ENCODE measurements at regions not wholly inside any gene's neighbourhood (a gene's known extent, or its start where the extent isn't known, plus 50 kb on each side); places are given as distances from the start of the nearest gene placed in this dataset.

GRCh38 chr2:147649998-147650397, 194.8 kb upstream of the ACVR2A start:
- Histone ChIP-seq H3K27me3 (ENCODE audit: control insufficient read depth in 3 of 3, insufficient read depth in 3 of 3, low read length in 3 of 3) (no peaks in the 10 kb centered on the region), H3K4me3 (ENCODE audit: low read depth in 1 of 3, low read length in 3 of 3) (no peak overlapping the region), H3K36me3 (ENCODE audit: control insufficient read depth in 3 of 3, insufficient read depth in 2 of 3, low read depth in 1 of 3, low read length in 3 of 3) (no peaks in the 10 kb centered on the region), H3K9me3 (ENCODE audit: control insufficient read depth in 2 of 2, insufficient read depth in 1 of 2, low read depth in 1 of 2, low read length in 1 of 2) (no peaks in the 10 kb centered on the region), H3K4me1 (ENCODE audit: control insufficient read depth in 3 of 3, insufficient read depth in 2 of 3, low read depth in 1 of 3, low read length in 2 of 3) (peaks cover 0 to 3% (median 0%) of the 10 kb centered on the region in 3 donors), H3K27ac (ENCODE audit: low read depth in 1 of 3, low read length in 2 of 3) (no peak overlapping the region)
- DNase-seq (no peak), FAIRE-seq (no peak)
- whole genome bisulfite sequencing, 3 donors: 86 to 92% (median 87%) methylated on average over 6 of the region's 6 CpGs

GRCh38 chr2:147649286-147649685, 195.5 kb upstream of the ACVR2A start:
- H3K36me3 ChIP-seq (ENCODE audit: control insufficient read depth in 3 of 3, insufficient read depth in 2 of 3, low read depth in 1 of 3, low read length in 3 of 3): no peaks in the 10 kb centered on the region
- WGBS, 3 donors: 82 to 87% (median 84%) methylated on average over 4 of the region's 4 CpGs
- H3K27me3 ChIP-seq (ENCODE audit: control insufficient read depth in 3 of 3, insufficient read depth in 3 of 3, low read length in 3 of 3): no peaks in the 10 kb centered on the region
- FAIRE-seq (no peak), DNase-seq (no peak)
- H3K27ac ChIP-seq (ENCODE audit: low read depth in 1 of 3, low read length in 2 of 3): no peak overlapping the region
- H3K9me3 ChIP-seq (ENCODE audit: control insufficient read depth in 2 of 2, insufficient read depth in 1 of 2, low read depth in 1 of 2, low read length in 1 of 2): no peaks in the 10 kb centered on the region
- no peak overlapping the region for H3K4me3 ChIP-seq (ENCODE audit: low read depth in 1 of 3, low read length in 3 of 3)
- peaks cover 0 to 4% (median 0%) of the 10 kb centered on the region in 3 donors for H3K4me1 ChIP-seq (ENCODE audit: control insufficient read depth in 3 of 3, insufficient read depth in 2 of 3, low read depth in 1 of 3, low read length in 2 of 3)

GRCh38 chr2:147648471-147648870, 196.4 kb upstream of the ACVR2A start:
- peaks cover 0 to 6% (median 0%) of the 10 kb centered on the region in 3 donors for H3K4me1 ChIP-seq (ENCODE audit: control insufficient read depth in 3 of 3, insufficient read depth in 2 of 3, low read depth in 1 of 3, low read length in 2 of 3)
- no peaks in the 10 kb centered on the region for H3K36me3 ChIP-seq (ENCODE audit: control insufficient read depth in 3 of 3, insufficient read depth in 2 of 3, low read depth in 1 of 3, low read length in 3 of 3)
- no peak for FAIRE-seq
- no peaks in the 10 kb centered on the region for H3K27me3 ChIP-seq (ENCODE audit: control insufficient read depth in 3 of 3, insufficient read depth in 3 of 3, low read length in 3 of 3)
- no peak overlapping the region for H3K27ac ChIP-seq (ENCODE audit: low read depth in 1 of 3, low read length in 2 of 3)
- H3K4me3 ChIP-seq (ENCODE audit: low read depth in 1 of 3, low read length in 3 of 3): no peak overlapping the region
- H3K9me3 ChIP-seq (ENCODE audit: control insufficient read depth in 2 of 2, insufficient read depth in 1 of 2, low read depth in 1 of 2, low read length in 1 of 2): no peaks in the 10 kb centered on the region
- peak in 1 of 2 donors; percentile 31 for DNase-seq
- 16 to 65% (median 33%) methylated on average over 3 of the region's 3 CpGs for WGBS, 3 donors

GRCh38 chr2:147647816-147648215, 197.0 kb upstream of the ACVR2A start:
- peaks cover 0 to 6% (median 0%) of the 10 kb centered on the region in 3 donors for H3K4me1 ChIP-seq (ENCODE audit: control insufficient read depth in 3 of 3, insufficient read depth in 2 of 3, low read depth in 1 of 3, low read length in 2 of 3)
- no peaks in the 10 kb centered on the region for H3K9me3 ChIP-seq (ENCODE audit: control insufficient read depth in 2 of 2, insufficient read depth in 1 of 2, low read depth in 1 of 2, low read length in 1 of 2)
- 89 to 96% (median 90%) methylated on average over 3 of the region's 3 CpGs for WGBS, 3 donors
- no peaks in the 10 kb centered on the region for H3K27me3 ChIP-seq (ENCODE audit: control insufficient read depth in 3 of 3, insufficient read depth in 3 of 3, low read length in 3 of 3)
- no peak overlapping the region for H3K4me3 ChIP-seq (ENCODE audit: low read depth in 1 of 3, low read length in 3 of 3)
- no peak overlapping the region for H3K27ac ChIP-seq (ENCODE audit: low read depth in 1 of 3, low read length in 2 of 3)
- FAIRE-seq (no peak), DNase-seq (no peak)
- H3K36me3 ChIP-seq (ENCODE audit: control insufficient read depth in 3 of 3, insufficient read depth in 2 of 3, low read depth in 1 of 3, low read length in 3 of 3): no peaks in the 10 kb centered on the region

GRCh38 chr2:147646818-147647468, 197.9 kb upstream of the ACVR2A start:
- FAIRE-seq (no peak), DNase-seq (no peak)
- H3K9me3 ChIP-seq (ENCODE audit: control insufficient read depth in 2 of 2, insufficient read depth in 1 of 2, low read depth in 1 of 2, low read length in 1 of 2): no peaks in the 10 kb centered on the region
- no peaks in the 10 kb centered on the region for H3K36me3 ChIP-seq (ENCODE audit: control insufficient read depth in 3 of 3, insufficient read depth in 2 of 3, low read depth in 1 of 3, low read length in 3 of 3)
- no peak overlapping the region for H3K27ac ChIP-seq (ENCODE audit: low read depth in 1 of 3, low read length in 2 of 3)
- H3K4me3 ChIP-seq (ENCODE audit: low read depth in 1 of 3, low read length in 3 of 3): no peak overlapping the region
- 84 to 92% (median 91%) methylated on average over 7 of the region's 7 CpGs for whole genome bisulfite sequencing, 3 donors
- H3K27me3 ChIP-seq (ENCODE audit: control insufficient read depth in 3 of 3, insufficient read depth in 3 of 3, low read length in 3 of 3): peaks cover 0 to under 1% (median 0%) of the 10 kb centered on the region in 3 donors
- H3K4me1 ChIP-seq (ENCODE audit: control insufficient read depth in 3 of 3, insufficient read depth in 2 of 3, low read depth in 1 of 3, low read length in 2 of 3): peaks cover 0 to 6% (median 0%) of the 10 kb centered on the region in 3 donors

GRCh38 chr2:147644491-147644890, 200.3 kb upstream of the ACVR2A start:
- H3K4me3 ChIP-seq (ENCODE audit: low read depth in 1 of 3, low read length in 3 of 3): no peak overlapping the region
- 27 to 41% (median 29%) methylated on average over 4 of the region's 4 CpGs for WGBS, 3 donors
- no peak for FAIRE-seq
- H3K9me3 ChIP-seq (ENCODE audit: control insufficient read depth in 2 of 2, insufficient read depth in 1 of 2, low read depth in 1 of 2, low read length in 1 of 2): no peaks in the 10 kb centered on the region
- no peaks in the 10 kb centered on the region for H3K36me3 ChIP-seq (ENCODE audit: control insufficient read depth in 3 of 3, insufficient read depth in 2 of 3, low read depth in 1 of 3, low read length in 3 of 3)
- peaks cover 0 to 6% (median 0%) of the 10 kb centered on the region in 3 donors for H3K4me1 ChIP-seq (ENCODE audit: control insufficient read depth in 3 of 3, insufficient read depth in 2 of 3, low read depth in 1 of 3, low read length in 2 of 3)
- peaks cover 0 to 3% (median 0%) of the 10 kb centered on the region in 3 donors for H3K27me3 ChIP-seq (ENCODE audit: control insufficient read depth in 3 of 3, insufficient read depth in 3 of 3, low read length in 3 of 3)
- DNase-seq: peak; percentile 19 to 44
- H3K27ac ChIP-seq (ENCODE audit: low read depth in 1 of 3, low read length in 2 of 3): no peak overlapping the region

- DNase-seq (no peak), FAIRE-seq (no peak)
- no peaks in the 10 kb centered on the region for H3K36me3 ChIP-seq (ENCODE audit: control insufficient read depth in 3 of 3, insufficient read depth in 2 of 3, low read depth in 1 of 3, low read length in 3 of 3)
- peaks cover 0 to 3% (median 0%) of the 10 kb centered on the region in 3 donors for H3K27me3 ChIP-seq (ENCODE audit: control insufficient read depth in 3 of 3, insufficient read depth in 3 of 3, low read length in 3 of 3)
- no peak overlapping the region for H3K27ac ChIP-seq (ENCODE audit: low read depth in 1 of 3, low read length in 2 of 3)
- peaks cover 0 to 3% (median 0%) of the 10 kb centered on the region in 3 donors for H3K4me1 ChIP-seq (ENCODE audit: control insufficient read depth in 3 of 3, insufficient read depth in 2 of 3, low read depth in 1 of 3, low read length in 2 of 3)
- H3K4me3 ChIP-seq (ENCODE audit: low read depth in 1 of 3, low read length in 3 of 3): no peak overlapping the region
- 90 to 92% (median 91%) methylated on average over 3 of the region's 3 CpGs for WGBS, 3 donors
- no peaks in the 10 kb centered on the region for H3K9me3 ChIP-seq (ENCODE audit: control insufficient read depth in 2 of 2, insufficient read depth in 1 of 2, low read depth in 1 of 2, low read length in 1 of 2)
These were observed 202.1 kb upstream of the ACVR2A start for GRCh38 chr2:147642765-147643164.

GRCh38 chr2:147641651-147642050, 203.2 kb upstream of the ACVR2A start:
- H3K36me3 ChIP-seq (ENCODE audit: control insufficient read depth in 3 of 3, insufficient read depth in 2 of 3, low read depth in 1 of 3, low read length in 3 of 3): no peaks in the 10 kb centered on the region
- H3K4me1 ChIP-seq (ENCODE audit: control insufficient read depth in 3 of 3, insufficient read depth in 2 of 3, low read depth in 1 of 3, low read length in 2 of 3): peaks cover 0 to 10% (median 0%) of the 10 kb centered on the region in 3 donors
- no peak for FAIRE-seq
- H3K27ac ChIP-seq (ENCODE audit: low read depth in 1 of 3, low read length in 2 of 3): no peak overlapping the region
- H3K4me3 ChIP-seq (ENCODE audit: low read depth in 1 of 3, low read length in 3 of 3): no peak overlapping the region
- WGBS, 3 donors: 88 to 91% (median 89%) methylated on average over 3 of the region's 3 CpGs
- H3K27me3 ChIP-seq (ENCODE audit: control insufficient read depth in 3 of 3, insufficient read depth in 3 of 3, low read length in 3 of 3): peaks cover 0 to 3% (median 0%) of the 10 kb centered on the region in 3 donors
- H3K9me3 ChIP-seq (ENCODE audit: control insufficient read depth in 2 of 2, insufficient read depth in 1 of 2, low read depth in 1 of 2, low read length in 1 of 2): no peaks in the 10 kb centered on the region
- no peak for DNase-seq

- H3K36me3 ChIP-seq (ENCODE audit: control insufficient read depth in 3 of 3, insufficient read depth in 2 of 3, low read depth in 1 of 3, low read length in 3 of 3): no peaks in the 10 kb centered on the region
- WGBS, 3 donors: 28 to 60% (median 36%) methylated on average over 2 of the region's 2 CpGs
- H3K4me1 ChIP-seq (ENCODE audit: control insufficient read depth in 3 of 3, insufficient read depth in 2 of 3, low read depth in 1 of 3, low read length in 2 of 3): peaks cover 0 to 12% (median 0%) of the 10 kb centered on the region in 3 donors
- DNase-seq (peak; percentile 20 to 36), FAIRE-seq (no peak)
- H3K9me3 ChIP-seq (ENCODE audit: control insufficient read depth in 2 of 2, insufficient read depth in 1 of 2, low read depth in 1 of 2, low read length in 1 of 2): no peaks in the 10 kb centered on the region
- no peak overlapping the region for H3K4me3 ChIP-seq (ENCODE audit: low read depth in 1 of 3, low read length in 3 of 3)
- H3K27me3 ChIP-seq (ENCODE audit: control insufficient read depth in 3 of 3, insufficient read depth in 3 of 3, low read length in 3 of 3): peaks cover 0 to 3% (median 0%) of the 10 kb centered on the region in 3 donors
- no peak overlapping the region for H3K27ac ChIP-seq (ENCODE audit: low read depth in 1 of 3, low read length in 2 of 3)
These were observed 204.9 kb upstream of the ACVR2A start for GRCh38 chr2:147639891-147640290.
